Osteoblast (primary cell): ENCODE measurements at regions not wholly inside any gene's neighbourhood (a gene's known extent, or its start where the extent isn't known, plus 50 kb on each side); places are given as distances from the start of the nearest gene placed in this dataset.

Source experiments
- DNase-seq: peaks from one replicate; pipeline ENCODE4 v3.0.0; 2011; ENCODE audit warnings: low spot score, mixed read lengths; ENCODE audit not compliant: insufficient read length; ENCODE audit errors: missing footprints
- H2AFZ ChIP-seq: 2 replicates; pipeline ENCODE4 v1.6.0; 2011; ENCODE audit warnings: mild to moderate bottlenecking, low read length
- H3K27ac ChIP-seq: 2 replicates; pipeline ENCODE4 v1.5.1; 2011; ENCODE audit warnings: mild to moderate bottlenecking, low read depth, low read length, moderate library complexity
- H3K27me3 ChIP-seq: 2 replicates; pipeline ENCODE4 v1.6.0; 2012; ENCODE audit warnings: mild to moderate bottlenecking, control low read depth, inconsistent platforms, low read length, moderate library complexity; ENCODE audit not compliant: insufficient read depth
- H3K36me3 ChIP-seq: 2 replicates; pipeline ENCODE4 v1.5.1; 2011; ENCODE audit warnings: mild to moderate bottlenecking, low read length, control low read depth, moderate library complexity; ENCODE audit not compliant: insufficient read depth
- H3K4me1 ChIP-seq: 2 replicates; pipeline ENCODE4 v1.5.1; 2011; ENCODE audit warnings: mild to moderate bottlenecking, low read length, control low read depth, moderate library complexity; ENCODE audit not compliant: insufficient read depth
- H3K4me2 ChIP-seq: 2 replicates; pipeline ENCODE4 v1.6.0; 2011; ENCODE audit warnings: mild to moderate bottlenecking, low read length; ENCODE audit not compliant: insufficient read depth
- H3K4me3 ChIP-seq: fragments of 200-600 bp; sonication (generic); 3 replicates; pipeline ENCODE4 v1.5.1; 2012; ENCODE audit warnings: mild to moderate bottlenecking, low read length, inconsistent platforms; ENCODE audit not compliant: insufficient read depth
- H3K79me2 ChIP-seq: 2 replicates; pipeline ENCODE4 v1.6.0; 2012; ENCODE audit warnings: mild to moderate bottlenecking, low read length, control low read depth, inconsistent platforms; ENCODE audit not compliant: insufficient read depth
- H3K9me3 ChIP-seq: 2 replicates; pipeline ENCODE4 v1.5.1; 2011; ENCODE audit warnings: low read depth, low read length, control low read depth
- H4K20me1 ChIP-seq: 2 replicates; pipeline ENCODE4 v1.6.0; 2012; ENCODE audit warnings: mild to moderate bottlenecking, low read length, control low read depth; ENCODE audit not compliant: insufficient read depth
- CTCF ChIP-seq: IDR thresholded peaks from 2 replicates; pipeline ENCODE4 v1.5.1; 2011; ENCODE audit warnings: mild to moderate bottlenecking, low read depth, low read length, moderate library complexity; ENCODE audit errors: extremely low read depth

DNA sequence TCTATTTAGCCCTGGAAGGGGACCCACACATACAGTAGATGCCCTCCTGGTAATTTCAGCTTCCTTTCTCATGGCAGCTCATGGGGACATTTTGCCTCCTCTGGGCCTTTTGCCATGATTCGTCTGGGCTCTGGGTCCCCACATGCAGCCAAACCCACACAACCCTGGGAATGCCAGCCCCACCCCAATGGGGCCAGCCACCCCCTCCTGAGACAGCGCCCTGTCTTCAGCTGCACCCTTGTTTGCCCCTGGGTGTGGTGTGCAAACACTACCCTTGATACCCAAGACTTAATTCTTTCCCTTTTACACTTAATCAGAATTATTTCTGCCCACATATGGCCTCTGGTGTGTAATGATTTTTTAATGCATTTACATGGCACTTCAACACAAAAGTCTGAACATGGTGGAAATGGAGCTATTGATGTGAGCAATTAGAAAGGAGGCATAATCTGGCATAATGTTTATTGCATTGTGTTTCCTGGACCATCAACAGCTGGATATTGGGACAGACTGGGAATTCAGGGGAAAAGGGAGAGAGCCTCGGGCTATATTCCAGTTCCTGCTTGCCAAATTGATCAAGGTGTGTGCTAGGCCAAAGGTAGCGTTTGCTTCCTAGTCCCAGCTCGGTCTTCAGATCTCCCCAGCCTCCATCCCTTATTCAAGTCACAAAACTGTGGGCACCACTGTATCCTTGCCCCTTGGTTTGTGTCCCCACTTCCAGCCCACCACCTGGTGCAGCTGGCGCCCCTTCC, 85.0 kb upstream of the ANO1 start:
- Histone ChIP-seq H3K4me2 (no peak overlapping the region), H3K36me3 (no peaks in the 10 kb centered on the region), H3K4me3 (no peak overlapping the region), H3K79me2 (no peaks in the 10 kb centered on the region), H4K20me1 (no peaks in the 10 kb centered on the region), H2AFZ (no peak overlapping the region), H3K27ac (no peak overlapping the region), H3K4me1 (no peaks in the 10 kb centered on the region), H3K9me3 (peaks cover 2% of the 10 kb centered on the region), H3K27me3 (peaks cover 36% of the 10 kb centered on the region)
- TF ChIP-seq CTCF, result no peak
- peak; percentile 68 for DNase-seq

- peak; percentile 78 for DNase-seq
- Histone ChIP-seq H3K27ac (no peak overlapping the region), H3K36me3 (no peaks in the 10 kb centered on the region), H3K79me2 (no peaks in the 10 kb centered on the region), H3K4me1 (no peaks in the 10 kb centered on the region), H3K4me2 (no peak overlapping the region), H4K20me1 (no peaks in the 10 kb centered on the region), H3K27me3 (peaks cover 25% of the 10 kb centered on the region), H2AFZ (no peak overlapping the region), H3K4me3 (no peak overlapping the region), H3K9me3 (peaks cover 2% of the 10 kb centered on the region)
- TF ChIP-seq CTCF, result no peak
These were observed 83.3 kb upstream of the ANO1 start for GRCh38 chr11:69994810-69995209.

GRCh38 chr11:69995697-69996096, 82.4 kb upstream of the ANO1 start:
- Histone ChIP-seq H3K27ac (no peak overlapping the region), H2AFZ (no peak overlapping the region), H3K4me2 (no peak overlapping the region), H3K9me3 (peaks cover 2% of the 10 kb centered on the region), H3K36me3 (no peaks in the 10 kb centered on the region), H3K4me3 (no peak overlapping the region), H3K79me2 (no peaks in the 10 kb centered on the region), H3K27me3 (peaks cover 20% of the 10 kb centered on the region), H3K4me1 (no peaks in the 10 kb centered on the region), H4K20me1 (no peaks in the 10 kb centered on the region)
- no peak for DNase-seq
- no peak for TF ChIP-seq CTCF

GRCh38 chr11:69996451-69996850, 81.7 kb upstream of the ANO1 start:
- Histone ChIP-seq H3K4me3 (no peak overlapping the region), H3K27ac (no peak overlapping the region), H3K36me3 (no peaks in the 10 kb centered on the region), H4K20me1 (no peaks in the 10 kb centered on the region), H3K79me2 (no peaks in the 10 kb centered on the region), H3K9me3 (peaks cover 2% of the 10 kb centered on the region), H3K4me1 (no peaks in the 10 kb centered on the region), H3K4me2 (no peak overlapping the region), H3K27me3 (peaks cover 14% of the 10 kb centered on the region), H2AFZ (no peak overlapping the region)
- TF ChIP-seq CTCF, result no peak
- no peak for DNase-seq
